Loucy (cell line): ENCODE measurements at regions not wholly inside any gene's neighbourhood (a gene's known extent, or its start where the extent isn't known, plus 50 kb on each side); places are given as distances from the start of the nearest gene placed in this dataset.

Experiments used
- H2AFZ ChIP-seq: fragments of 200-600 bp; sonication (generic); 2 replicates; pipeline ENCODE4 v1.6.0; 2016; ENCODE audit warnings: antibody characterized with exemption, mild to moderate bottlenecking, low read length, moderate library complexity
- H3F3A ChIP-seq: fragments of 200-600 bp; 2 replicates; pipeline ENCODE4 v1.6.0; 2016; ENCODE audit warnings: antibody characterized with exemption, low read depth, mild to moderate bottlenecking
- H3K27me3 ChIP-seq: fragments of 200-600 bp; sonication (generic); 2 replicates; pipeline ENCODE4 v1.6.1; 2014; ENCODE audit warnings: low read length, mild to moderate bottlenecking; ENCODE audit not compliant: insufficient read depth, poor library complexity, severe bottlenecking
- H3K36me3 ChIP-seq: fragments of 200-600 bp; sonication (generic); 2 replicates; pipeline ENCODE4 v1.6.1; 2016; ENCODE audit warnings: low read length; ENCODE audit not compliant: insufficient read depth
- H3K4me1 ChIP-seq: fragments of 200-600 bp; sonication (generic); 2 replicates; pipeline ENCODE4 v1.5.1; 2014; ENCODE audit warnings: low read length, mild to moderate bottlenecking; ENCODE audit not compliant: insufficient read depth, poor library complexity, severe bottlenecking
- H3K4me2 ChIP-seq: fragments of 200-600 bp; sonication (generic); 2 replicates; pipeline ENCODE4 v1.6.0; 2014; ENCODE audit warnings: antibody characterized with exemption, low read length, low read depth, mild to moderate bottlenecking; ENCODE audit not compliant: poor library complexity, severe bottlenecking
- H3K4me3 ChIP-seq: fragments of 200-600 bp; sonication (generic); 2 replicates; pipeline ENCODE4 v1.5.1; 2014; ENCODE audit warnings: low read length, mild to moderate bottlenecking, mixed read lengths; ENCODE audit not compliant: poor library complexity, severe bottlenecking
- H3K79me2 ChIP-seq: fragments of 200-600 bp; sonication (generic); 2 replicates; pipeline ENCODE4 v1.6.1; 2014; ENCODE audit warnings: low read length; ENCODE audit not compliant: insufficient read depth
- H3K9ac ChIP-seq: fragments of 200-600 bp; sonication (generic); 2 replicates; pipeline ENCODE4 v1.6.0; 2014; ENCODE audit warnings: mild to moderate bottlenecking, low read depth, low read length, moderate library complexity; ENCODE audit not compliant: poor library complexity, severe bottlenecking
- H3K9me2 ChIP-seq: fragments of 200-600 bp; sonication (generic); replicated peaks from 2 replicates; pipeline ENCODE4 v1.6.1; 2016; ENCODE audit warnings: low read depth, low read length, mixed read lengths
- H3K9me3 ChIP-seq: fragments of 200-600 bp; sonication (generic); 2 replicates; pipeline ENCODE4 v1.6.1; 2014; ENCODE audit warnings: mild to moderate bottlenecking, antibody characterized with exemption, low read length, low read depth; ENCODE audit not compliant: insufficient read depth
- H4K20me1 ChIP-seq: fragments of 200-600 bp; sonication (generic); 2 replicates; pipeline ENCODE4 v1.6.0; 2014; ENCODE audit warnings: antibody characterized with exemption, low read length, mild to moderate bottlenecking; ENCODE audit not compliant: insufficient read depth, poor library complexity, severe bottlenecking
- CTCF ChIP-seq: fragments of 200-600 bp; sonication (generic); conservative IDR thresholded peaks from 2 replicates; pipeline ENCODE4 v1.5.1; 2014; ENCODE audit warnings: mild to moderate bottlenecking, antibody characterized with exemption, low read length
- EZH2phosphoT487 ChIP-seq: fragments of 200-600 bp; IDR thresholded peaks from 2 replicates; pipeline ENCODE4 v1.6.1; 2018; ENCODE audit warnings: antibody characterized with exemption, mild to moderate bottlenecking, moderate library complexity, borderline replicate concordance

DNA sequence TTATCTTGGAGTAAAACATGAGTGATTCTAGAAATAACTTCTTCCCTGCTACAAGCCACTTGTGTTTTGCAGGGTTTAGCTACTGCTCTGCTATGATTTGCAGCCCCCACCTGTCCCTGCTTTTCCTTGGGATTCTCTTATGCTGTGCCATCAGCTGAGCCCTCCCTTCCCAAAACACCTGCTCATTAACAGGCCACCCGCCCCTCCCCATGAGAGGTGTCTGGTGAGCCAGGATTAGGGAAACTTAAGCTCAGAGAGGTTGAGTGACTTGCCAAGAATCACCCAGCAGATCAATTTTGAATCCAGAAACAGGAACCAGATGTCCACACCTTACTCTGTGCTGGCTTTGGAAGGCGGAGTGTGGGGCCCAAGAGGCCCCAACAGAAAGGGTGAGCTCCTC is 111.7 kb upstream of the CXCL14 start:
- Histone ChIP-seq H3K27me3 (no peaks in the 10 kb centered on the region), H3K9me2 (no peaks in the 10 kb centered on the region), H3K4me3 (no peak overlapping the region), H3K9me3 (no peaks in the 10 kb centered on the region), H2AFZ (no peak overlapping the region), H3K9ac (no peak overlapping the region), H3F3A (no peaks in the 10 kb centered on the region), H3K4me1 (no peaks in the 10 kb centered on the region), H4K20me1 (no peaks in the 10 kb centered on the region), H3K79me2 (no peaks in the 10 kb centered on the region), H3K36me3 (no peaks in the 10 kb centered on the region), H3K4me2 (no peak overlapping the region)
- TF ChIP-seq CTCF (no peak), EZH2phosphoT487 (no peak)

DNA sequence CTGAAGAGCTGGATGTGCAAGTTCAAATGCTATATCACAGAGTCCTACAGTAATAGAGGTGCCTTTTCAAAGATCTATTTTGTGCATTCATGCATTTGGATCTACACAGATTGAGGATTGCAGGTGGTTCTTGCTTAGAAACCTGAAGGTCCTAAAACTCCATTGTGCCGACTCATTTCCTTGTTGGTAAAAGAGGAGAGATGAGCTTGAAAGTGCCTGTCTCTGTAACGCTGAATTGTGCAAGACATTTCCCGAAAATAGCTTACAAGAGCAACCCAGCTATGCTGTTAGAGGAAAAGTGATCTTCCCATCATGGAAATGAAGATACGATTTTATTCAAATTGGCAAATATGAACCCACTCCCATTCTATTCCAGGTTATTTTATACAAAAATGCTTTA is 110.7 kb upstream of the CXCL14 start:
- Histone ChIP-seq H2AFZ (no peak overlapping the region), H3K4me2 (no peak overlapping the region), H3K9me2 (no peaks in the 10 kb centered on the region), H3K4me1 (no peaks in the 10 kb centered on the region), H4K20me1 (no peaks in the 10 kb centered on the region), H3K27me3 (no peaks in the 10 kb centered on the region), H3K4me3 (no peak overlapping the region), H3K9me3 (no peaks in the 10 kb centered on the region), H3K36me3 (no peaks in the 10 kb centered on the region), H3K79me2 (no peaks in the 10 kb centered on the region), H3F3A (no peaks in the 10 kb centered on the region), H3K9ac (no peak overlapping the region)
- TF ChIP-seq EZH2phosphoT487: no peak
- TF ChIP-seq CTCF: no peak

DNA sequence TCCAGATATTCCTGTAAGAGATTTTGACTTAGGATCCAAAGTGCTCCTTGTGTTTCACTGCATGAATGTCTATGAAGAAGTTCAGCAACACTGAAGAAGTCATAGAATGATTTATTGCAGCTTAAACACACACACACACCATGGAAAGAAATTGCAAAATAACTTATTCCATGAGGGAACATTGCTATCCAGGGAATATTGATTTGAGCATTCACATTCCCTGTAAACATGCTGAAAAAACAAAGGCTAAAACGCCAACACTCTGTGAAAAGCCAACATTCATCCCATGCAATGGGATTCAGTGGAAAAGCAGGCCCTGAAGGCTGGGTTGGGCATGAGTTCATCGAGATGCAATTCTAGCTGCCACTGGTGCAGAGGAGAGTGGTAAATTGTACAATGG is 109.6 kb upstream of the CXCL14 start:
- no peaks in the 10 kb centered on the region for H3K27me3 ChIP-seq
- no peaks in the 10 kb centered on the region for H3K4me1 ChIP-seq
- H2AFZ ChIP-seq: no peak overlapping the region

More for the DNA sequence above, 109.6 kb upstream of the CXCL14 start:
- no peaks in the 10 kb centered on the region for H4K20me1 ChIP-seq
- H3K4me2 ChIP-seq: no peak overlapping the region
- no peaks in the 10 kb centered on the region for H3K79me2 ChIP-seq
- no peaks in the 10 kb centered on the region for H3K36me3 ChIP-seq
- no peak overlapping the region for H3K9ac ChIP-seq
- H3K9me3 ChIP-seq: no peaks in the 10 kb centered on the region
- H3K9me2 ChIP-seq: no peaks in the 10 kb centered on the region
- no peak overlapping the region for H3K4me3 ChIP-seq
- TF ChIP-seq CTCF: no peak
- no peak for TF ChIP-seq EZH2phosphoT487
- H3F3A ChIP-seq: no peaks in the 10 kb centered on the region
